GM19035 (cell line): ENCODE measurements at regions not wholly inside any gene's neighbourhood (a gene's known extent, or its start where the extent isn't known, plus 50 kb on each side); places are given as distances from the start of the nearest gene placed in this dataset.

Experiments
- ATAC-seq: cut with Tn5 transposase; IDR thresholded peaks from one replicate; pipeline ENCODE4 v1.9.1; 2021; ENCODE audit not compliant: unreplicated experiment

DNA sequence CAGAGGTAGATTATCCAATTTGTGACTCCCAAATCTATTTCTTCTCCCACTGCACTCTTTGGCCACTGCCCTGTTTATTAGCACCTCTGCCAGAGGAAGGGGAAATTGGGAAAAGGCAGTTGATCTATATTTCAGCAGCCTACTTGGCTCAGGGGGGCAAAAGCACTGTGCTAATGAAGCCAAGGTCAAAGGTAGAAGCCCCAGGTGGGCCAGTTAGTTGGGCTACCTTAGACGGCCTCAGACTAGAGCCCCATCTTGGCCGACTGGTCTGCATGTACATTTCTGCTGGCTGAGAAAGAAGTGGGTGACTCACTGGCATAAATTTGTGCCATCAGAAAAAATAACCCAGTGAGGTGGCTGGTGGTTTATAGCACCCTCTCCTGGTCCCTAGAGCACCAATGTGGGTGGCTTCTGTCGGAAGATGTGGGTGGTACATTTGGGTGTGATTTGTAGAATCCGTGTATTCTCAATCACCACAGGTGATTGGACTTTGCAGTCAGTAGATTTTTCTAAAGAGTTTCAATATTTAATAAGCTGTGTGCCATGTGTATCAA is 293.3 kb upstream of the MKI67 start:
- ATAC-seq, result no peak

DNA sequence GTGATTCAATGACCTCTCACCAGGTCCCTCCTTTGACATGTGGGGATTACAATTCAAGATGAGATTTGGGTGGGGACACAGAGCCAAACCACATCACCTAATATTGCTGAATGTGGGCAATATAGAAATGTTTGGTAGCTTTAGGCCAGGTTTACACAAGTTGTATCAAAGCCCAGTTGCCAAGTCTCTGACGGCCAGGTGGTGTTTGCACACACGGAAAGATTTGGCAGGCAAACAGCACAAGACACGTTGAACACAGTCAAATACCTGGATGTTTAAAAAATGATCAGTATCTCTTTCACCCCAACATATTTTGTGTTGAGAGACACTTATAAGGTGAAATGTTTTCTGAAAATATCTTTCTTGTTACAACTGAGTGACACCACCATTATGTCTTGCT is 294.4 kb upstream of the MKI67 start:
- no peak for ATAC-seq

- ATAC-seq, result no peak
These were observed 295.3 kb upstream of the MKI67 start for GRCh38 chr10:128421371-128422160.

- ATAC-seq, result no peak
These were observed 296.0 kb upstream of the MKI67 start for GRCh38 chr10:128422190-128422589.

DNA sequence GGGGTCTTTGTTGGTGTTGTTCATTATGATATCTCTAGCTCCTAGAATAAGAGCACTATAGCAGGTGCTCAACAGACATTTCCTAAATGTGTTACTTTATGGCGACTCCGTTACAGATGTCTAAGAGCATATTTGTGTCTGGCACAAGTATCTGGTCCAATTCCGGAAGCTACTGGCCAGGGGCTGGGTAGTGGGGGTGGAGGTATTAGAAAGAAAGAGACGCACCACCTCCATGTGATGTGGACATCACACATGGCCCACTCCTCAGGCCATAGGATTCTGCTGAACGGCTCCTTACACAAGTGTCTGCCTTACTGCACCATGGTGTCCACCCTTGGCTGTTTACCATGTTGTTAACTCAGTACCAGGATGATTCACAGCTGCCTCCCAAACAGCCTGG is 296.8 kb upstream of the MKI67 start:
- no peak for ATAC-seq

GRCh38 chr10:128429321-128429720 is 303.1 kb upstream of the MKI67 start:
- ATAC-seq, result no peak

DNA sequence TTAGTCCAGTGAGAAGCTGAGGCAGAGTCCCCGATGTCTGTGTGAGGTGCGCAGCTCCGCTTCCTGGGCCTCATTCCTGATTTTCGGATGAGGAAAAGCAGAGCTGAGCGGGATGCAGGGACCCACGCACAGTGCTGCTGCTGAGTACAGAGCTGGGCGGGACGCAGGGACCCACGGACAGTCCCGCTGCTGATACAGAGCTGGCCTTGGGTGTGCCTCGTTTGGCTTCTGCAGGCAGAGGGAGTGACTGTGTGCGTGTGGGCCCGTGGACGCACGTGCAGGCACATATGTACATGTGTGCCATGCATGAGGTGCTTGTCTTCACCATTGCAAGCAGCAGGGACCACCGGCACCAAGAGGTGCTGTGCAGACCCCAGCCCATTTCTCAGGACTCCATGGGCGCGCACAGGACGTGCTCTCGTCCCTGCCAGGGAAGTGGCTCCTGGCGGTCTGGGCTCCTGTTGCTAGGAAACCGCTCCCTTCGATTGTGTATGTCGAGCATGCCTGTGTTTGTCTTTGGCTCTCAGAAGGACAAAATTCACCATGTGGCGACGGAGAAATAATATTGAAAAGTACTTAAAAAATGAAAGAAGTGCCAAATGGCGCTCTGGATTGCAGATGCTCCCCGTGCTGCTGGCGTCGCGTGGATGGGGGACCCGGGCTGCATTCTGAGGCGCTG is 303.8 kb upstream of the MKI67 start:
- no peak for ATAC-seq

GRCh38 chr10:128431083-128431482 is 304.9 kb upstream of the MKI67 start:
- no peak for ATAC-seq

GRCh38 chr10:128431506-128431905 is 305.3 kb upstream of the MKI67 start:
- no peak for ATAC-seq

GRCh38 chr10:128432011-128432410 is 305.8 kb upstream of the MKI67 start:
- no peak for ATAC-seq

- no peak for ATAC-seq
These were observed 306.2 kb upstream of the MKI67 start for GRCh38 chr10:128432423-128432822.

DNA sequence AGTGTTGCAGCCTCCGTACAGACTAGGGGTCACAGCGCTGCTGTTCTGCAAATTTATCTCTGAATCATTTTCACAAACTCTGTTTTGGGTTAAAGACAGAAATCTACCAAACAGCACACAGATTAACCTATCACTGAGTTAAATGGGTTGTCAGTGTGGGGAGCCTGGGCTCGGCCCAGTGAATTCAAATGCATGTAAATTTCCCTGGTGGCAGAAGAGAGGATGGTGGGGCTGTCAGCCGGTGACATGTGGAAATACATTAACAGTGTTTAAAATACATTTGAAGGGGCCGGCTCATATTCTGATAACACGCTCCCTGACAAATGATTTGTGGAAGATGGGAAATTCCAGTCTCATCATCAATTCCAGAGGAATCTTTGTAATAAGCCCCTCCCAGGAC is 309.6 kb upstream of the MKI67 start:
- ATAC-seq, result no peak

DNA sequence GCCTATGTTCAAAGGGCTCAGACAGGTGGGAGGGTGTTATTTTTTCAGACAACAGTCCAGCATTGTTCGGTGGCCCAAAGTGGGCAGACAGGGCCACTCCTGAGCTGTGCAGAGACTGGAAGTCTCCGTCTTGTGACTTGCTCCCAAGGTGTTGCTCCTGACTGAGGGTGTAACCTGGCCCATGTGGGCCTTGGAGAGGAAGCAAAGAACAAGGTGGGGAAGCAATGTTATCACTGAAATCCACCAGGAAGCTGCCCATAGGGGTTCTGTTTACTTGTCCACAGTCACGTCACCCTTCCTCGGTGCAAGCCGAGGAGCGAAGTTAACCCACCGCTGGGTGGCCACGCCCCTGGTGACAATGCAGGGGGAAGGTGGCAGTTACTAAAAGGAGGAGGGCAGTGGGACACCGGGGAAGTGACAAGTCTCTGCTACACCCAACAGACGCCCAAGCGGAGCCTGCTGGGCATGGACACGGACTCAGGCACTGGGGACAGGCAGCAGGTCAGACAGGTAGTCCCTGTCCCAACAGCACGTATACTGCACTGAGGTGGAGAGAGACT is 311.6 kb upstream of the MKI67 start:
- ATAC-seq, result no peak

DNA sequence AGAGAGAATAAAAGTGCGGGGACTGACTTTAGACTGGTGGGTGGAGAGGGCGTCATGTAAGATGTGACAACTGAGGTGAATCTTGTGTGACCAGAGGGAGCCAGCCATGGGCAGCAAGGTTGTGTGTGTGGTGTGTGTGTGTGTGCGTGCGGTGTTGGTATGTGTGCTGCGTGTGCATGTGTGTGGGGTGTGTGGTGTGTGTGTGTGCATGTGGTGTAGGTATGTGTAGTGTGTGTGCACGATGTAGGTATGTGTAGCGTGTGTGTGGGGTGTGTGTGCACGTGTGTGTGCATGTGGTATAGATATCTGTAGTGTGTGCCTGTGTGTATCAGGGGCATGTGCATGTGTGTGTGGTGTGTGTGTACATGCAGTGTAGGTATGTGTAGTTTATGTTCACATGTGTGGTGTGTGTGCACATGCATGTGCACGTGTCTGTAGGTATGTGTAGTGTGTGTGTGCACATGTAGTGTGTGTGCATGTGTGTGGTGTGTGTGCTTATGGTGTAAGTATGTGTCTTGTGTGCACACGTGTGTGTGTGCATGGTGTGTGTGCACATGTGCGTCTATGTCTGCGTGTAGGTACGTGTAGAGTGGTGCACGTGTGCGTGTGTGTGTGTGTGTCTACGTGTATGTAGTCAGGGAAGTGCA is 312.3 kb upstream of the MKI67 start:
- ATAC-seq, result no peak

GRCh38 chr10:128440513-128441160 is 314.4 kb upstream of the MKI67 start:
- no peak for ATAC-seq

- ATAC-seq, result no peak
These were observed 317.8 kb upstream of the MKI67 start for GRCh38 chr10:128443925-128444518.

DNA sequence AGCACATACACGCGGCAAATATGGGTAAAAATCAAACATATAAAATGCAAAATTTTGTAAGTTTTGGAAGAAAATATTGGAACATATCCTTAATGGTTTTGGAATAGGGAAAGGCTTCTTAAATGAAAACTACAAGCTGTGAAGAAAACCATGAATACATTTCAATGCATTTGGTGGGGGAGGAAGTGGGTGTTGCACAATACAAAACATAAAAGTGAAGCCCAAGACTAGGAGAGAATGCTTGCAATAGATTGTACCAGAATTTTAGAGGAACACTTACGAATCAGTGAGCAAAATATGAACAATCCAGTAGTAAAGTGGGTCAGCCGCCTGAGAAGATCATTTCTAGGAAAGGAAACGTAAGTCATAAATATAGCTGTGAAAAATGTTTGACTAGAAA is 322.6 kb upstream of the MKI67 start:
- ATAC-seq, result no peak

DNA sequence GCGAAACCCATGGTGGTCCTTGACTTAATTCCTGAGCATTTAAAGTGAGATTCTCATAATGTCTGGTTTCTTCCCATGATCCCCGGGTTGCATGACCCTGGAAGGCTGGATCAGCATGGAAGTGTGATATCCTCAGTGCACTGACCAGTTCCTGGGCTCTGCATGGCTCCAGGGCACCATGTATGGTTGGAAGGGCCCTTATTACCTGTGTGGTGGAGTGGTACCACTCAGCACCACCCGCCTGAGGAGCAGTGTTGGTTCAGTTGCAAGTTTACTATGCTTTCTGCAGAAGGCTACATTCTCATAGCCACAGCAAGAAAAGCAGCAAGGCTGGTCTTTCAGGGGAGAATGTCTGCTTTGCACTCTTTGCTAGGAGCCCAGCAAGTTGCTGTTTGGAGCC is 325.7 kb upstream of the MKI67 start:
- ATAC-seq, result no peak

DNA sequence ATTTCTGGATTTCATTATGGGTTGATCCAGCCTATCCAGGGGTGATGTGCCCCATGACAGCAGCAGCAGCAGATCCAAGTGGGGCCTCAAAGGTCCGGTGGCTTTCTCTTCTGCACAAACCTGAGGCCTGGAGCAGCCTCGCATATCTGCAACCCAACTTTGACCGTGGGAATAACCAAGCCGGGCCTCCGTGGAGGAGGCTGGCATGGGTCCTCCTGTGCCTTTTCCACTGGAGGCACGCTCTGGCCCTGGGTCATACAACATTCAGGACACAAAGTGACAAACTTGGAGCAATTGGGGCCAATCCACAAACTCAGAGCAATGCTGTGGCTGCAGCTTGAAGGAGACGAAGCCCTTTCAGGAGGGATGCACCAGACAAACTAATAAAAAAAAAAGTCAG is 330.0 kb upstream of the MKI67 start:
- ATAC-seq, result no peak

GRCh38 chr10:128457136-128457535 is 330.9 kb upstream of the MKI67 start:
- no peak for ATAC-seq

GRCh38 chr10:128461991-128462390 is 335.8 kb upstream of the MKI67 start:
- ATAC-seq, result no peak
